A673 (cell line): ENCODE measurements at regions not wholly inside any gene's neighbourhood (a gene's known extent, or its start where the extent isn't known, plus 50 kb on each side); places are given as distances from the start of the nearest gene placed in this dataset.

Experiments
- BruUV-seq: library from RNA; stranded (reverse); fragments of 400-500 nt; replicated peaks from 2 replicates; lab custom pipeline; 2021; lab: Mats Ljungman, UMichigan
- CTCF ChIA-PET: fragments of 300-600 bp; sonication (Branson Sonifier 250); formaldehyde crosslinking; loops from one replicate; lab custom pipeline; 2022; ENCODE audit warnings: antibody characterized with exemption; lab: Charles Lee
- POLR2A ChIA-PET: fragments of 300-600 bp; sonication (Branson Sonifier 250); formaldehyde crosslinking; loops from one replicate; lab custom pipeline; 2022; ENCODE audit warnings: antibody characterized with exemption; ENCODE audit not compliant: low non-redundant PET; lab: Charles Lee
- DNase-seq: peaks from one replicate; pipeline ENCODE4 v3.0.0-alpha.2; 2015; ENCODE audit warnings: low spot score
- H3K27ac ChIP-seq: fragments of 200-600 bp; sonication (generic); 2 replicates; pipeline ENCODE4 v1.5.1; 2016; ENCODE audit warnings: mixed run types, low read depth, mild to moderate bottlenecking, mixed read lengths, antibody characterized with exemption, low read length; ENCODE audit not compliant: poor library complexity, severe bottlenecking
- H3K27me3 ChIP-seq: fragments of 200-600 bp; sonication (generic); replicated peaks from 2 replicates; pipeline ENCODE4 v1.6.1; 2017; ENCODE audit warnings: mixed run types, low read depth, mild to moderate bottlenecking, mixed read lengths, antibody characterized with exemption, low read length; ENCODE audit not compliant: insufficient read depth, poor library complexity
- H3K36me3 ChIP-seq: fragments of 200-600 bp; sonication (generic); 2 replicates; pipeline ENCODE4 v1.6.1; 2016; ENCODE audit warnings: mixed run types, mild to moderate bottlenecking, mixed read lengths, antibody characterized with exemption, low read length; ENCODE audit not compliant: insufficient read depth, poor library complexity, severe bottlenecking
- H3K4me1 ChIP-seq: fragments of 200-600 bp; sonication (generic); 2 replicates; pipeline ENCODE4 v1.6.1; 2017; ENCODE audit warnings: mixed run types, mild to moderate bottlenecking, mixed read lengths, antibody characterized with exemption, low read length; ENCODE audit not compliant: insufficient read depth, poor library complexity, severe bottlenecking
- H3K4me3 ChIP-seq: fragments of 200-600 bp; sonication (generic); 2 replicates; pipeline ENCODE4 v1.5.1; 2016; ENCODE audit warnings: low read depth, mixed run types, mild to moderate bottlenecking, mixed read lengths, low read length; ENCODE audit not compliant: poor library complexity, severe bottlenecking
- H3K9me3 ChIP-seq: fragments of 200-600 bp; sonication (generic); 2 replicates; pipeline ENCODE4 v1.6.1; 2016; ENCODE audit warnings: mixed run types, low read depth, mild to moderate bottlenecking, mixed read lengths, antibody characterized with exemption, low read length; ENCODE audit not compliant: poor library complexity, severe bottlenecking
- CTCF ChIP-seq: fragments of 300-800, 200-600 bp; sonication (generic); conservative IDR thresholded peaks from 2 replicates; pipeline ENCODE4 v1.5.1; 2017; ENCODE audit warnings: low read depth, mild to moderate bottlenecking, antibody characterized with exemption, low read length, moderate library complexity, mixed read lengths
- EZH2 ChIP-seq: fragments of 200-600 bp; sonication (generic); IDR thresholded peaks from 2 replicates; pipeline ENCODE4 v1.6.1; 2017; ENCODE audit warnings: borderline replicate concordance, low read depth, mild to moderate bottlenecking, mixed read lengths, antibody characterized with exemption, low read length; ENCODE audit not compliant: poor library complexity, severe bottlenecking
- intact Hi-C: fragments of 100-400 bp; cut with micrococcal nuclease; formaldehyde crosslinking; loops from one replicate; pipeline ENCODE4 v1.10.0; 2022; ENCODE audit not compliant: unreplicated experiment

- Histone ChIP-seq H3K36me3 (no peaks in the 10 kb centered on the region), H3K9me3 (no peaks in the 10 kb centered on the region), H3K27ac (no peak overlapping the region), H3K27me3 (peaks cover 2% of the 10 kb centered on the region), H3K4me3 (no peak overlapping the region), H3K4me1 (no peaks in the 10 kb centered on the region)
- no peak for DNase-seq
- BruUV-seq = no TSS peak
- ChIA-PET CTCF (no interaction called here), POLR2A (no interaction called here)
- TF ChIP-seq CTCF (no peak), EZH2 (no peak)
- intact Hi-C loops = no loop called here
Measured at GRCh38 chr16:8175411-8175810, 414.9 kb downstream of the TMEM114 start.

- ChIA-PET CTCF (interaction anchor here (0.5 kb wide), 1 partner anchor 25 kb away, joined by 4 read pairs; no protein-coding TSS in a partner anchor), POLR2A (no interaction called here)
- H3K36me3 ChIP-seq = no peaks in the 10 kb centered on the region
- peaks cover 2% of the 10 kb centered on the region for H3K27me3 ChIP-seq
- H3K9me3 ChIP-seq = no peaks in the 10 kb centered on the region
- BruUV-seq = no TSS peak
- peak; percentile 82 for DNase-seq
- intact Hi-C loops = loop anchor here (5.0 kb wide), 2 partner anchors 1146 to 1491 kb away; no protein-coding TSS in a partner anchor
- no peak overlapping the region for H3K4me3 ChIP-seq
- no peaks in the 10 kb centered on the region for H3K4me1 ChIP-seq
- H3K27ac ChIP-seq = no peak overlapping the region
- TF ChIP-seq EZH2 (no peak), CTCF (peak; percentile 95)
Measured at GRCh38 chr16:8173111-8173644, 417.1 kb downstream of the TMEM114 start.

- Histone ChIP-seq H3K9me3 (no peaks in the 10 kb centered on the region), H3K27me3 (peaks cover 2% of the 10 kb centered on the region), H3K36me3 (no peaks in the 10 kb centered on the region), H3K4me3 (no peak overlapping the region), H3K4me1 (no peaks in the 10 kb centered on the region), H3K27ac (no peak overlapping the region)
- intact Hi-C loops = loop anchor here (5.0 kb wide), 2 partner anchors 1145 to 1490 kb away; no protein-coding TSS in a partner anchor
- ChIA-PET POLR2A (no interaction called here), CTCF (interaction anchor here (0.5 kb wide), 1 partner anchor 26 kb away, joined by 4 read pairs; no protein-coding TSS in a partner anchor)
- no peak for DNase-seq
- BruUV-seq = no TSS peak
- TF ChIP-seq CTCF (no peak), EZH2 (no peak)
Measured at GRCh38 chr16:8172551-8172950, 417.8 kb downstream of the TMEM114 start.
